ENCODE measurements at regions not wholly inside any gene's neighbourhood (a gene's known extent, or its start where the extent isn't known, plus 50 kb on each side); places are given as distances from the start of the nearest gene placed in this dataset.

- ATAC-seq (ENCODE audit: low FRiP score) (peak; percentile 83), DNase-seq (ENCODE audit: low spot score) (no peak)
- no peak for TF ChIP-seq CTCF (IDR thresholded peaks at IDR 0.05)
These were observed 222.8 kb downstream of the LY86 start for GRCh38 chr6:6811128-6812009.

- no peak for TF ChIP-seq CTCF (IDR thresholded peaks at IDR 0.05)
These were observed 223.9 kb downstream of the LY86 start for GRCh38 chr6:6812427-6812826.

DNA sequence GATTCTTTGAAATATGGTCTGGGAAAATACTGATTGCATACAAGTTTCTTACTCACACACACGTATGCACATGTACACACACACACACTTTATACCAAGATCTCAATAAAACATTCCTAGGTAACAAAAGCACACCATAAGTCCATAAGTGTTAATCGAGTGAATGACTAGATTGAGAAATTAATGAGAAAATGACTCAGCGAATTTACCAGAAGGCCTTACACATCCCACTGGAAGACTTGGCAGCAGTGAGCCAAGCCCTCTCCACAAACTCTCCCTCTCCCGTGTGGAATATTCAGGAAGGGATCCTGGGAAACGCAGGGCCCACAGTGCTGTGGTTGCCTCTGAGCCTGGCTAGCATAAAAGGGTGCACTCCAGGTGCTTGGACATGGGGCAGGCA, 227.2 kb downstream of the LY86 start:
- no peak for TF ChIP-seq CTCF (IDR thresholded peaks at IDR 0.05)

More at GRCh38 chr6:6812427-6812826, 223.9 kb downstream of the LY86 start:
- DNase-seq (ENCODE audit: low spot score) (no peak), ATAC-seq (ENCODE audit: low FRiP score) (no peak)

GRCh38 chr6:6816716-6817115, 228.2 kb downstream of the LY86 start:
- DNase-seq (ENCODE audit: low spot score): no peak
- no peak for ATAC-seq (ENCODE audit: low FRiP score)
- no peak for TF ChIP-seq CTCF (IDR thresholded peaks at IDR 0.05)

More for the DNA sequence above, 227.2 kb downstream of the LY86 start:
- ATAC-seq (ENCODE audit: low FRiP score) (peak; percentile 42), DNase-seq (ENCODE audit: low spot score) (no peak)

- DNase-seq (ENCODE audit: low spot score) (no peak), ATAC-seq (ENCODE audit: low FRiP score) (no peak)
- no peak for TF ChIP-seq CTCF (IDR thresholded peaks at IDR 0.05)
These were observed 229.6 kb downstream of the LY86 start for GRCh38 chr6:6818078-6818639.

- no peak for TF ChIP-seq CTCF (IDR thresholded peaks at IDR 0.05)
- DNase-seq (ENCODE audit: low spot score) (no peak), ATAC-seq (ENCODE audit: low FRiP score) (no peak)
These were observed 232.2 kb downstream of the LY86 start for GRCh38 chr6:6820641-6821238.
